GM12878 (cell line): ENCODE measurements at regions not wholly inside any gene's neighbourhood (a gene's known extent, or its start where the extent isn't known, plus 50 kb on each side); places are given as distances from the start of the nearest gene placed in this dataset.

Experiments
- ATAC-seq: fragments of 200-7000 bp; cut with Tn5 transposase; 3 replicates; pipeline ENCODE4 v1.9.1; 2020; ENCODE audit warnings: mild to moderate bottlenecking, moderate library complexity
- BruUV-seq: library from RNA; stranded (reverse); fragments of 400-500 nt; replicated peaks from 2 replicates; lab custom pipeline; 2021; lab: Mats Ljungman, UMichigan
- CTCF ChIA-PET: fragments of 300-600 bp; sonication (Branson Sonifier 250); formaldehyde crosslinking; extraction: SDS; loops from one replicate; lab custom pipeline; 2021; ENCODE audit warnings: inconsistent platforms; lab: Yijun Ruan, JAX
- POLR2A ChIA-PET: fragments of 350-600 bp; formaldehyde crosslinking; extraction: SDS; loops from one replicate; lab custom pipeline; 2021; ENCODE audit warnings: inconsistent platforms; lab: Charles Lee
- RAD21 ChIA-PET: fragments of 300-600 bp; sonication (Branson Sonifier 250); formaldehyde crosslinking; loops from one replicate; lab custom pipeline; 2023; ENCODE audit warnings: antibody characterized with exemption; ENCODE audit not compliant: unreplicated experiment; lab: Charles Lee
- SMC1A ChIA-PET: fragments of 300-600 bp; sonication (Branson Sonifier 250); formaldehyde crosslinking; loops from one replicate; lab custom pipeline; 2023; ENCODE audit not compliant: unreplicated experiment, uncharacterized antibody; lab: Charles Lee
- DNase-seq: peaks from one replicate; pipeline ENCODE4 v3.0.0-alpha.2; 2011; ENCODE audit warnings: low read depth, low spot score
- FAIRE-seq: peaks from 3 replicates; lab custom pipeline; 2011; peaks lifted over from hg19 to GRCh38; lab: Jason Lieb, UNC
- H2AFZ ChIP-seq: 2 replicates; pipeline ENCODE4 v1.6.0; 2011; ENCODE audit warnings: low read depth, low read length, control low read depth; ENCODE audit not compliant: control insufficient read depth
- H3K27ac ChIP-seq: 2 replicates; pipeline ENCODE4 v1.5.1; 2011; ENCODE audit warnings: control low read depth; ENCODE audit not compliant: control insufficient read depth, insufficient read depth
- H3K27me3 ChIP-seq, 2 experiments: replicated peaks in 1 of 2; 2 replicates each; pipeline versions ENCODE4 v1.6.0 to v1.6.1; 2011; ENCODE audit warnings: low read length in 1 of 2; ENCODE audit not compliant: control insufficient read depth in 2 of 2, insufficient read depth in 2 of 2
- H3K36me3 ChIP-seq, 2 experiments: 2 replicates each; pipeline ENCODE4 v1.5.1; 2011; ENCODE audit warnings: low read length in 1 of 2; ENCODE audit not compliant: control insufficient read depth in 2 of 2, insufficient read depth in 2 of 2
- H3K4me1 ChIP-seq: 2 replicates; pipeline ENCODE4 v1.6.1; 2011; ENCODE audit warnings: mild to moderate bottlenecking, low read length, moderate library complexity, mixed read lengths; ENCODE audit not compliant: control insufficient read depth, insufficient read depth
- H3K4me2 ChIP-seq: 2 replicates; pipeline ENCODE4 v1.6.0; 2011; ENCODE audit warnings: control low read depth; ENCODE audit not compliant: control insufficient read depth, insufficient read depth
- H3K4me3 ChIP-seq: fragments of 200-600 bp; sonication (generic); 2 replicates; pipeline ENCODE4 v1.5.1; 2016
- H3K79me2 ChIP-seq: 2 replicates; pipeline ENCODE4 v1.6.0; 2011; ENCODE audit warnings: low read length; ENCODE audit not compliant: control insufficient read depth, insufficient read depth
- H3K9ac ChIP-seq: 2 replicates; pipeline ENCODE4 v1.8.0; 2011; ENCODE audit warnings: low read length, control low read depth, mixed read lengths; ENCODE audit not compliant: control insufficient read depth, insufficient read depth
- H3K9me3 ChIP-seq: replicated peaks from 3 replicates; pipeline ENCODE4 v1.5.1; 2011; ENCODE audit warnings: mild to moderate bottlenecking, low read length; ENCODE audit not compliant: control insufficient read depth, insufficient read depth
- H4K20me1 ChIP-seq: 2 replicates; pipeline ENCODE4 v1.6.0; 2011; ENCODE audit not compliant: control insufficient read depth, insufficient read depth
- BCLAF1 ChIP-seq: fragments of 450-650 bp; IDR thresholded peaks from 2 replicates; pipeline ENCODE4 v1.6.1; 2017; ENCODE audit warnings: antibody characterized with exemption, mild to moderate bottlenecking, moderate library complexity
- CREB1 ChIP-seq: IDR thresholded peaks from 2 replicates; pipeline ENCODE4 v1.6.1; 2012; ENCODE audit warnings: low read depth, mild to moderate bottlenecking, inconsistent platforms
- ESRRA ChIP-seq: IDR thresholded peaks from 2 replicates; pipeline ENCODE4 v1.6.1; 2012; ENCODE audit warnings: mild to moderate bottlenecking, low read length, improper control_type of control experiment
- EZH2 ChIP-seq: IDR thresholded peaks from 2 replicates; pipeline ENCODE4 v1.6.1; 2012; ENCODE audit warnings: low read depth, mild to moderate bottlenecking, control low read depth, inconsistent platforms, low read length, borderline replicate concordance; ENCODE audit not compliant: control insufficient read depth
- JUND ChIP-seq: IDR thresholded peaks from 2 replicates; pipeline ENCODE4 v1.6.1; 2012; ENCODE audit warnings: low read depth, mild to moderate bottlenecking, low read length, improper control_type of control experiment, moderate library complexity
- LARP7 ChIP-seq: fragments of 450-650 bp; IDR thresholded peaks from 2 replicates; pipeline ENCODE4 v1.6.1; 2017; ENCODE audit warnings: mild to moderate bottlenecking
- PAX5 ChIP-seq: IDR thresholded peaks from 2 replicates; pipeline ENCODE4 v1.6.1; 2011; ENCODE audit warnings: low read depth, low read length, borderline replicate concordance
- PAX8 ChIP-seq: fragments of 450-650 bp; IDR thresholded peaks from 2 replicates; pipeline ENCODE4 v1.6.1; 2017; ENCODE audit warnings: mild to moderate bottlenecking, moderate library complexity
- PML ChIP-seq: IDR thresholded peaks from 2 replicates; pipeline ENCODE4 v1.6.1; 2012; ENCODE audit warnings: low read length, inconsistent platforms
- TAF1 ChIP-seq: IDR thresholded peaks from 2 replicates; pipeline ENCODE4 v1.6.1; 2011; ENCODE audit warnings: mild to moderate bottlenecking, low read depth, low read length, borderline replicate concordance
- ZNF24 ChIP-seq: fragments of 450-650 bp; IDR thresholded peaks from 2 replicates; pipeline ENCODE4 v1.6.1; 2017; ENCODE audit warnings: antibody characterized with exemption, mild to moderate bottlenecking
- WGBS: methylation state at CpG from one replicate; pipeline ENCODE4 v1.1.6; 2016; ENCODE audit warnings: low lambda C conversion rate; ENCODE audit not compliant: insufficient replicate concordance, insufficient coverage; ENCODE audit errors: missing lambda C conversion rate; 5-methylcytosine and 5-hydroxymethylcytosine counted together
- in situ Hi-C: fragments of 300-500 bp; cut with MboI; formaldehyde crosslinking; loops from 9 replicates; pipeline ENCODE4 v1.14.3; 2018; ENCODE audit warnings: mixed read lengths
- intact Hi-C: fragments of 100-400 bp; cut with micrococcal nuclease; formaldehyde crosslinking; loops from one replicate; pipeline ENCODE4 v1.14.2; 2022; ENCODE audit not compliant: unreplicated experiment

- Histone ChIP-seq H4K20me1 (no peaks in the 10 kb centered on the region), H3K27ac (no peak overlapping the region), H3K4me1 (no peaks in the 10 kb centered on the region), H3K79me2 (no peaks in the 10 kb centered on the region), H3K9me3 (no peaks in the 10 kb centered on the region; the same call in 2 of the 3 replicates), H3K4me3 (no peak overlapping the region), H3K36me3 (no peaks in the 10 kb centered on the region), H3K27me3 (no peaks in the 10 kb centered on the region), H2AFZ (no peak overlapping the region), H3K9ac (no peak overlapping the region), H3K4me2 (no peak overlapping the region)
- SMC1A ChIA-PET, result no interaction called here
- POLR2A ChIA-PET, result no interaction called here
- no peak for DNase-seq
- FAIRE-seq, result no peak
- in situ Hi-C loops, result no loop called here
- CTCF ChIA-PET, result no interaction called here
- ATAC-seq, result no peak
- RAD21 ChIA-PET, result no interaction called here
- WGBS, result 20% methylated on average over 11 of the region's 11 CpGs
- TF ChIP-seq JUND (no peak), EZH2 (no peak), ZNF24 (no peak), PAX5 (no peak), PML (no peak), CREB1 (no peak), TAF1 (no peak), LARP7 (no peak), ESRRA (no peak)
- no TSS peak for BruUV-seq
- intact Hi-C loops, result no loop called here
Measured at GRCh38 chr16:66166490-66166889, 200.0 kb upstream of the CDH5 start.

- Histone ChIP-seq H3K27ac (no peak overlapping the region), H3K9me3 (no peaks in the 10 kb centered on the region; the same call in 2 of the 3 replicates), H2AFZ (no peak overlapping the region), H4K20me1 (no peaks in the 10 kb centered on the region), H3K4me3 (no peak overlapping the region)
- intact Hi-C loops (no loop called here), in situ Hi-C loops (no loop called here)
- ChIA-PET SMC1A (no interaction called here), RAD21 (no interaction called here)
- DNase-seq (no peak), ATAC-seq (no peak)
- TF ChIP-seq BCLAF1 (no peak), PAX8 (no peak), PML (no peak)
- TF ChIP-seq, all 136 proteins: peak for 0
- Histone ChIP-seq H3K4me2 (no peak overlapping the region), H3K79me2 (no peaks in the 10 kb centered on the region), H3K4me1 (no peaks in the 10 kb centered on the region), H3K36me3 (no peaks in the 10 kb centered on the region), H3K9ac (no peak overlapping the region), H3K27me3 (no peaks in the 10 kb centered on the region)
- ChIA-PET POLR2A (no interaction called here), CTCF (no interaction called here)
- FAIRE-seq, result no peak
- no TSS peak for BruUV-seq
- WGBS, result 55% methylated on average over 2 of the region's 2 CpGs
Measured at GRCh38 chr16:66165879-66166278, 200.6 kb upstream of the CDH5 start.
